ENCODE measurements at regions not wholly inside any gene's neighbourhood (a gene's known extent, or its start where the extent isn't known, plus 50 kb on each side); places are given as distances from the start of the nearest gene placed in this dataset.

GRCh38 chr2:2875831-2876230 is 501.8 kb downstream of the EIPR1 start:
- no peaks in the 10 kb centered on the region for H3K27me3 ChIP-seq
- no peaks in the 10 kb centered on the region for H4K20me1 ChIP-seq (ENCODE audit: insufficient read depth, poor library complexity, severe bottlenecking)
- peaks cover 7% of the 10 kb centered on the region for H3K4me1 ChIP-seq (ENCODE audit: insufficient read depth)
- 86% methylated on average over 6 of the region's 6 CpGs for WGBS (ENCODE audit: low lambda C conversion rate, missing lambda C conversion rate)
- H3K4me2 ChIP-seq, result no peak overlapping the region
- H3K9me3 ChIP-seq (ENCODE audit: low read depth), result no peaks in the 10 kb centered on the region
- H3K79me2 ChIP-seq, result no peaks in the 10 kb centered on the region
- no peak overlapping the region for H3K4me3 ChIP-seq
- TF ChIP-seq EZH2 (IDR thresholded peaks at IDR 0.05; ENCODE audit: borderline replicate concordance) (no peak), EZH2phosphoT487 (IDR thresholded peaks at IDR 0.05; ENCODE audit: low read depth, severe bottlenecking, unreplicated experiment) (no peak)
- TF ChIP-seq, protein P1, sequence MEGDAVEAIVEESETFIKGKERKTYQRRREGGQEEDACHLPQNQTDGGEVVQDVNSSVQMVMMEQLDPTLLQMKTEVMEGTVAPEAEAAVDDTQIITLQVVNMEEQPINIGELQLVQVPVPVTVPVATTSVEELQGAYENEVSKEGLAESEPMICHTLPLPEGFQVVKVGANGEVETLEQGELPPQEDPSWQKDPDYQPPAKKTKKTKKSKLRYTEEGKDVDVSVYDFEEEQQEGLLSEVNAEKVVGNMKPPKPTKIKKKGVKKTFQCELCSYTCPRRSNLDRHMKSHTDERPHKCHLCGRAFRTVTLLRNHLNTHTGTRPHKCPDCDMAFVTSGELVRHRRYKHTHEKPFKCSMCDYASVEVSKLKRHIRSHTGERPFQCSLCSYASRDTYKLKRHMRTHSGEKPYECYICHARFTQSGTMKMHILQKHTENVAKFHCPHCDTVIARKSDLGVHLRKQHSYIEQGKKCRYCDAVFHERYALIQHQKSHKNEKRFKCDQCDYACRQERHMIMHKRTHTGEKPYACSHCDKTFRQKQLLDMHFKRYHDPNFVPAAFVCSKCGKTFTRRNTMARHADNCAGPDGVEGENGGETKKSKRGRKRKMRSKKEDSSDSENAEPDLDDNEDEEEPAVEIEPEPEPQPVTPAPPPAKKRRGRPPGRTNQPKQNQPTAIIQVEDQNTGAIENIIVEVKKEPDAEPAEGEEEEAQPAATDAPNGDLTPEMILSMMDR (IDR thresholded peaks at IDR 0.05; ENCODE audit: poor library complexity), result no peak
- H3K9me2 ChIP-seq (replicated peaks; ENCODE audit: insufficient read depth), result no peaks in the 10 kb centered on the region
- DNase-seq (ENCODE audit: low spot score), result no peak
- no peaks in the 10 kb centered on the region for H3K36me3 ChIP-seq (replicated peaks; ENCODE audit: insufficient read depth, low read depth)
- no peak overlapping the region for H3K27ac ChIP-seq
- H2AFZ ChIP-seq, result no peak overlapping the region

GRCh38 chr2:2875296-2875695 is 502.3 kb downstream of the EIPR1 start:
- 98% methylated on average over 11 of the region's 11 CpGs for WGBS (ENCODE audit: low lambda C conversion rate, missing lambda C conversion rate)
- Histone ChIP-seq H3K27me3 (no peaks in the 10 kb centered on the region), H3K79me2 (no peaks in the 10 kb centered on the region), H3K27ac (no peak overlapping the region), H3K9me3 (ENCODE audit: low read depth) (no peaks in the 10 kb centered on the region), H3K36me3 (replicated peaks; ENCODE audit: insufficient read depth, low read depth) (no peaks in the 10 kb centered on the region), H4K20me1 (ENCODE audit: insufficient read depth, poor library complexity, severe bottlenecking) (no peaks in the 10 kb centered on the region), H3K4me1 (ENCODE audit: insufficient read depth) (peaks cover 7% of the 10 kb centered on the region), H3K9me2 (replicated peaks; ENCODE audit: insufficient read depth) (no peaks in the 10 kb centered on the region), H3K4me2 (no peak overlapping the region), H2AFZ (no peak overlapping the region), H3K4me3 (no peak overlapping the region)
- DNase-seq (ENCODE audit: low spot score), result no peak
- no peak for TF ChIP-seq EZH2 (IDR thresholded peaks at IDR 0.05; ENCODE audit: borderline replicate concordance)
- TF ChIP-seq, protein P1 (IDR thresholded peaks at IDR 0.05; ENCODE audit: poor library complexity), result no peak

GRCh38 chr2:2874805-2875204 is 502.8 kb downstream of the EIPR1 start:
- no peak for DNase-seq (ENCODE audit: low spot score)
- no peak for TF ChIP-seq EZH2 (IDR thresholded peaks at IDR 0.05; ENCODE audit: borderline replicate concordance)
- TF ChIP-seq, protein P1 (IDR thresholded peaks at IDR 0.05; ENCODE audit: poor library complexity), result no peak
- no peak for TF ChIP-seq EZH2phosphoT487 (IDR thresholded peaks at IDR 0.05; ENCODE audit: low read depth, severe bottlenecking, unreplicated experiment)
- Histone ChIP-seq H3K4me3 (no peak overlapping the region), H3K9me2 (replicated peaks; ENCODE audit: insufficient read depth) (no peaks in the 10 kb centered on the region), H3K9me3 (ENCODE audit: low read depth) (no peaks in the 10 kb centered on the region), H3K27me3 (no peaks in the 10 kb centered on the region), H3K79me2 (no peaks in the 10 kb centered on the region), H3K27ac (no peak overlapping the region), H3K36me3 (replicated peaks; ENCODE audit: insufficient read depth, low read depth) (no peaks in the 10 kb centered on the region), H3K4me2 (no peak overlapping the region), H4K20me1 (ENCODE audit: insufficient read depth, poor library complexity, severe bottlenecking) (no peaks in the 10 kb centered on the region), H2AFZ (no peak overlapping the region), H3K4me1 (ENCODE audit: insufficient read depth) (peaks cover 7% of the 10 kb centered on the region)
- WGBS (ENCODE audit: low lambda C conversion rate, missing lambda C conversion rate), result 93% methylated on average over 12 of the region's 12 CpGs

DNA sequence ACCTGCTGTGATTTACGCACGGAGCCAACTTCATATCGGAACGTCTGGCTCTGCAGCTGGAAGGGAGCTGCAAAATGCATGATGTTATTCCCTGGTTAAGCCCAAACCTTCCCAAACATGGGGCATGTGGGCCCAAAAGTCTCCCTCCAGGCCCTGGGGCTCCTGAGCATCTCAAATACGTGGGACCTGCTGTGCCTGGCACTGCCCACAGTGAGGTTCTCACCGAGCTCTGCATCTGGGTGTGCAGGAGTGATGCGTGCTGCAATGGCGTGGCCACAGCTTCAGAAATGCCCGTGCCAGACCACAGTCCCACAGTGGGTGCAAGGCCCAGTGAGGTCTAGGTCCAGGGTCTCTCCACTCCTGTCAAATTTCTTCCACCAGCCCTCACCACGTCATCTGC is 503.3 kb downstream of the EIPR1 start:
- Histone ChIP-seq H3K4me2 (no peak overlapping the region), H3K36me3 (replicated peaks; ENCODE audit: insufficient read depth, low read depth) (no peaks in the 10 kb centered on the region), H3K27me3 (no peaks in the 10 kb centered on the region), H3K27ac (no peak overlapping the region), H2AFZ (no peak overlapping the region), H3K9me3 (ENCODE audit: low read depth) (no peaks in the 10 kb centered on the region), H3K4me3 (no peak overlapping the region), H4K20me1 (ENCODE audit: insufficient read depth, poor library complexity, severe bottlenecking) (no peaks in the 10 kb centered on the region), H3K79me2 (no peaks in the 10 kb centered on the region), H3K9me2 (replicated peaks; ENCODE audit: insufficient read depth) (no peaks in the 10 kb centered on the region), H3K4me1 (ENCODE audit: insufficient read depth) (peaks cover 7% of the 10 kb centered on the region)
- TF ChIP-seq EZH2 (IDR thresholded peaks at IDR 0.05; ENCODE audit: borderline replicate concordance), result no peak
- TF ChIP-seq, protein P1 (IDR thresholded peaks at IDR 0.05; ENCODE audit: poor library complexity), result no peak
- no peak for TF ChIP-seq EZH2phosphoT487 (IDR thresholded peaks at IDR 0.05; ENCODE audit: low read depth, severe bottlenecking, unreplicated experiment)
- 92% methylated on average over 10 of the region's 10 CpGs for WGBS (ENCODE audit: low lambda C conversion rate, missing lambda C conversion rate)
- DNase-seq (ENCODE audit: low spot score), result no peak
